ENCODE measurements at regions not wholly inside any gene's neighbourhood (a gene's known extent, or its start where the extent isn't known, plus 50 kb on each side); places are given as distances from the start of the nearest gene placed in this dataset.

- TF ChIP-seq CTCF (IDR thresholded peaks at IDR 0.05; ENCODE audit: low read length): no peak
- no peak for TF ChIP-seq EZH2 (optimal IDR thresholded peaks at IDR 0.05; ENCODE audit: low read depth, low read length)
Observed at GRCh38 chr2:84085562-84085961, 373.5 kb downstream of the SUCLG1 start.
